ENCODE measurements at regions not wholly inside any gene's neighbourhood (a gene's known extent, or its start where the extent isn't known, plus 50 kb on each side); places are given as distances from the start of the nearest gene placed in this dataset.
"Not testable (repeated sequence)": the region's sequence is repeated elsewhere in the genome, so short reads cannot be mapped to it uniquely, and the experiment has no call there.

- DNase-seq (ENCODE audit: low read depth in 2 of 2), result no peak
Observed at GRCh38 chr7:110557136-110557535, 533.8 kb upstream of the LRRN3 start.

- not testable (repeated sequence) for DNase-seq (ENCODE audit: low read depth in 2 of 2)
Observed at GRCh38 chr7:110563286-110563685, 527.6 kb upstream of the LRRN3 start.

- DNase-seq (ENCODE audit: low read depth in 2 of 2), result no peak
Observed at GRCh38 chr7:110564246-110564645, 526.7 kb upstream of the LRRN3 start.

- no peak for DNase-seq (ENCODE audit: low read depth in 2 of 2)
Observed at GRCh38 chr7:110568388-110568787, 522.5 kb upstream of the LRRN3 start.

GRCh38 chr7:110568932-110569331, 522.0 kb upstream of the LRRN3 start:
- DNase-seq (ENCODE audit: low read depth in 2 of 2), result no peak

GRCh38 chr7:110569486-110570205, 521.3 kb upstream of the LRRN3 start:
- DNase-seq (ENCODE audit: low read depth in 2 of 2), result no peak

- DNase-seq (ENCODE audit: low read depth in 2 of 2), result no peak
Observed at GRCh38 chr7:110573862-110574528, 516.9 kb upstream of the LRRN3 start.

- DNase-seq (ENCODE audit: low read depth in 2 of 2), result no peak
Observed at GRCh38 chr7:110587294-110587693, 503.6 kb upstream of the LRRN3 start.

GRCh38 chr7:110590415-110590814, 500.5 kb upstream of the LRRN3 start:
- no peak for DNase-seq (ENCODE audit: low read depth in 2 of 2)

- DNase-seq (ENCODE audit: low read depth in 2 of 2), result no peak
Observed at GRCh38 chr7:110591341-110591740, 499.6 kb upstream of the LRRN3 start.

GRCh38 chr7:110592557-110592956, 498.4 kb upstream of the LRRN3 start:
- DNase-seq (ENCODE audit: low read depth in 2 of 2), result no peak

- DNase-seq (ENCODE audit: low read depth in 2 of 2), result no peak
Observed at GRCh38 chr7:110593355-110593754, 497.6 kb upstream of the LRRN3 start.

GRCh38 chr7:110595694-110596093, 495.2 kb upstream of the LRRN3 start:
- DNase-seq (ENCODE audit: low read depth in 2 of 2), result no peak

- no peak for DNase-seq (ENCODE audit: low read depth in 2 of 2)
Observed at GRCh38 chr7:110600956-110601355, 490.0 kb upstream of the LRRN3 start.

- no peak for DNase-seq (ENCODE audit: low read depth in 2 of 2)
Observed at GRCh38 chr7:110601710-110602109, 489.2 kb upstream of the LRRN3 start.

- no peak for DNase-seq (ENCODE audit: low read depth in 2 of 2)
Observed at GRCh38 chr7:110604206-110604605, 486.7 kb upstream of the LRRN3 start.

GRCh38 chr7:110604885-110605284, 486.0 kb upstream of the LRRN3 start:
- no peak for DNase-seq (ENCODE audit: low read depth in 2 of 2)

- DNase-seq (ENCODE audit: low read depth in 2 of 2), result no peak
Observed at GRCh38 chr7:110607050-110607857, 483.7 kb upstream of the LRRN3 start.

- no peak for DNase-seq (ENCODE audit: low read depth in 2 of 2)
Observed at GRCh38 chr7:110609336-110609735, 481.6 kb upstream of the LRRN3 start.

GRCh38 chr7:110612680-110613079, 478.2 kb upstream of the LRRN3 start:
- DNase-seq (ENCODE audit: low read depth in 2 of 2), result no peak

Data from stimulated activated CD8-positive, alpha-beta memory T cell treated with anti-CD3 and anti-CD28 coated beads, Interleukin-15, amount 100 ng/mL, for 48 hours (primary cell).